Upper lobe of right lung (tissue), 1 donor: ENCODE measurements at regions not wholly inside any gene's neighbourhood (a gene's known extent, or its start where the extent isn't known, plus 50 kb on each side); places are given as distances from the start of the nearest gene placed in this dataset.

Source experiments
- ATAC-seq: fragments of 200-7000 bp; cut with Tn5 transposase; one replicate; pipeline ENCODE4 v1.9.1; 2020; ENCODE audit warnings: mild to moderate bottlenecking, moderate library complexity
- DNase-seq: peaks from one replicate; pipeline ENCODE4 v3.0.0-alpha.2; 2020
- H3K27ac ChIP-seq: fragments of 200-600 bp; one replicate; pipeline ENCODE4 v1.8.0; 2022
- H3K27me3 ChIP-seq: fragments of 200-600 bp; one replicate; pipeline ENCODE4 v1.8.0; 2022; ENCODE audit warnings: mild to moderate bottlenecking
- H3K36me3 ChIP-seq: fragments of 200-600 bp; one replicate; pipeline ENCODE4 v1.8.0; 2022
- H3K4me1 ChIP-seq: fragments of 200-600 bp; one replicate; pipeline ENCODE4 v1.8.0; 2022
- H3K4me3 ChIP-seq: fragments of 200-600 bp; one replicate; pipeline ENCODE4 v1.8.0; 2022; ENCODE audit warnings: mild to moderate bottlenecking
- H3K9me3 ChIP-seq: fragments of 200-600 bp; one replicate; pipeline ENCODE4 v1.8.0; 2022
- intact Hi-C: fragments of 100-400 bp; cut with DNase I; formaldehyde crosslinking; loops from one replicate; pipeline ENCODE4 v1.11.0; 2022
- TF ChIP-seq, protein P1 (sequence below): fragments of 200-600 bp; IDR thresholded peaks from one replicate; pipeline ENCODE4 v1.8.0; 2022; ENCODE audit warnings: antibody characterized with exemption
- donor health status: DM: no; HTN: yes; CAD: no; lungs with severe emphysema.

DNA sequence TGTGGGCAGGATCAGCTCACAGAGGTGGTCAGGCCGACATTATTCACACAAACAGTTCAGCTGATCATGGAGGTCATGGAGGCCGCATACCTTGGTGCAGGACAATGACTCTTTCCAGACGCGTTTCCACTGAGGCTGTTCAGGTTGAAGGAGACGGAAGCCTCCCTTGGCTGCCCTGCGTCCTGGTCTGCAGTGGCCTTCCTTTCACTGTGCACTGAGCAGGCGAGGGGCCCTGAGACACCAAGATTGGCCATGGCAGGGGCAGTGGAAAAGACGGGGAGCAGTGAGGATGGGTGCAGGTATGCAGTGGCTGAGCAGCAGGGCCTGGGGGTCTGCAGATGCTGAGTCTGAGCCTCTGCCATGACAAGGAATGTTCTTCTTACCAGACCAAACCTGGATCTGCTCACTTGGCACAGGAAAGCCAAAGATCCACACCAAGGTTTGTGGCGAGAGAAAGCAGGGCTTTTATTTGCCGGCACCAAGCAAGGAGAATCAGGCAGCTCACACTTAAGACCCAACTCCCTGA, 263.3 kb downstream of the GLRX3 start:
- no peak overlapping the region for H3K27ac ChIP-seq
- no peak for DNase-seq
- peaks cover 11% of the 10 kb centered on the region for H3K9me3 ChIP-seq
- intact Hi-C loops: no loop called here
- TF ChIP-seq, protein P1, sequence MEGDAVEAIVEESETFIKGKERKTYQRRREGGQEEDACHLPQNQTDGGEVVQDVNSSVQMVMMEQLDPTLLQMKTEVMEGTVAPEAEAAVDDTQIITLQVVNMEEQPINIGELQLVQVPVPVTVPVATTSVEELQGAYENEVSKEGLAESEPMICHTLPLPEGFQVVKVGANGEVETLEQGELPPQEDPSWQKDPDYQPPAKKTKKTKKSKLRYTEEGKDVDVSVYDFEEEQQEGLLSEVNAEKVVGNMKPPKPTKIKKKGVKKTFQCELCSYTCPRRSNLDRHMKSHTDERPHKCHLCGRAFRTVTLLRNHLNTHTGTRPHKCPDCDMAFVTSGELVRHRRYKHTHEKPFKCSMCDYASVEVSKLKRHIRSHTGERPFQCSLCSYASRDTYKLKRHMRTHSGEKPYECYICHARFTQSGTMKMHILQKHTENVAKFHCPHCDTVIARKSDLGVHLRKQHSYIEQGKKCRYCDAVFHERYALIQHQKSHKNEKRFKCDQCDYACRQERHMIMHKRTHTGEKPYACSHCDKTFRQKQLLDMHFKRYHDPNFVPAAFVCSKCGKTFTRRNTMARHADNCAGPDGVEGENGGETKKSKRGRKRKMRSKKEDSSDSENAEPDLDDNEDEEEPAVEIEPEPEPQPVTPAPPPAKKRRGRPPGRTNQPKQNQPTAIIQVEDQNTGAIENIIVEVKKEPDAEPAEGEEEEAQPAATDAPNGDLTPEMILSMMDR: no peak
- no peaks in the 10 kb centered on the region for H3K4me1 ChIP-seq
- H3K4me3 ChIP-seq: no peak overlapping the region
- no peaks in the 10 kb centered on the region for H3K27me3 ChIP-seq
- no peaks in the 10 kb centered on the region for H3K36me3 ChIP-seq
- no peak for ATAC-seq

DNA sequence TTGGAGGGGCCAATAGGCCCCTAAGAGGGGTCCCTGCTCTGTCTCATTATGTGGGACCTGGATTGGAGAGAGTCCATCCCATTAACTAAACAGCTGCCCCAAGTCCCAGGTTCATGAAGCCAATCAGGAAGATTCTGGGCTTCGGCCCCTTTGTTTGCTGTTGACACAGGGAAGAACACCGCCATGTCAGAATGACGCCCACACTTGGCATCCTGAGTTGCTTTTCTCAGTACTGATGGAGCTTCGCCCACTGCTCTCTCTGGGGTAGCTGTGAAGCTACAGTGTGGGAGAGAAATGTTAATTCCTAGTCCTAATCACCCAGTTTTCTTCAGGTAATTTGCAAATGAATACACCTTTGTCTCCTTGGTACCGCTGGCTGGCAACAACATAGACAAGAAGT, 264.7 kb downstream of the GLRX3 start:
- DNase-seq: no peak
- peaks cover 7% of the 10 kb centered on the region for H3K9me3 ChIP-seq
- intact Hi-C loops: no loop called here
- no peak overlapping the region for H3K4me3 ChIP-seq
- TF ChIP-seq, protein P1: no peak
- H3K27ac ChIP-seq: no peak overlapping the region
- no peaks in the 10 kb centered on the region for H3K27me3 ChIP-seq
- no peak for ATAC-seq
- H3K36me3 ChIP-seq: no peaks in the 10 kb centered on the region
- H3K4me1 ChIP-seq: no peaks in the 10 kb centered on the region

DNA sequence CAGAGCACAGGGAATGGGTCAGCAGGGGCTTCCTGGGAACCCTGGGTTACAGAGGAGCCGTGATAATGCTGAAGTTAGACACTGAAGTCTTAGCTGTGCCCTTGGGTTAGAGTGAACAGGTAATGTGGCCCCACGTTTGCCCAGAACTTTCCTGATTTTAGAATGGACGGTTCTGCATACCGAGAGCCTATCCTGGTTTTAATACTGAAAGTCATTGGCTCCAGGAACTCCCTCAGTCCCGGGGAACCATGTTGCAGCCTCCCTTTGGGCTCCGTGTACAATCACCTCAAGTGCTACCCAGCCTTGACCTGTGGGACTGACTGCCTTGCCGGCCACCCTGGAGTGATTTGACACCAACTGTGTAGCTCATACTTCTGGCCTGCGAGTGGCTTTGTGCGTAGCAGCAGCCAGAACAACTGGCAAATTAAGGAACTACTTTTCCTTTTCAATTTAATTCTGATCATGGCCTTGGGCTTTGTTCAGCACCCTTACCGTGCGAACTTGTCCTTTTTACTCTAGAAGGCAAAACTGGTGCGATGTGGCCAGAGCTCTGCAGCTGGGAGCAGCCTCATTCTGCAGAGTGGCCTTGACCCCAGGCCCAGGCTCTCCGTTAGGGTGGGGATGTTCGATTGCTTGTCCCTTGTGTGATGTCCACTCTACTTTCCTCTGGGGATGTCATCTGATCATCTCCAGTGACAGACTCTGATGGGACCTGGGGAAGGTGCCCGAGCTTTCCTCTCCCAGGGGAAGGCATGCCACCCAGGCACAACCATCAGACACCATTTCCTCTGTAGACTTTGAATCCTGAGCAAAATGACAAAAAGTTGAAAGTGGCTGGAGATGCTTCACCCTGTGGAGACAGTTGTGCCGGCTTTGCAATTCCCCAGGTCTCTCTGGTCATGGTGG, 265.9 kb downstream of the GLRX3 start:
- H3K4me3 ChIP-seq: no peak overlapping the region
- H3K4me1 ChIP-seq: no peaks in the 10 kb centered on the region
- TF ChIP-seq, protein P1: no peak
- no peaks in the 10 kb centered on the region for H3K36me3 ChIP-seq
- no peaks in the 10 kb centered on the region for H3K9me3 ChIP-seq
- no peaks in the 10 kb centered on the region for H3K27me3 ChIP-seq
- no peak for ATAC-seq
- DNase-seq: no peak
- no peak overlapping the region for H3K27ac ChIP-seq
- intact Hi-C loops: no loop called here

DNA sequence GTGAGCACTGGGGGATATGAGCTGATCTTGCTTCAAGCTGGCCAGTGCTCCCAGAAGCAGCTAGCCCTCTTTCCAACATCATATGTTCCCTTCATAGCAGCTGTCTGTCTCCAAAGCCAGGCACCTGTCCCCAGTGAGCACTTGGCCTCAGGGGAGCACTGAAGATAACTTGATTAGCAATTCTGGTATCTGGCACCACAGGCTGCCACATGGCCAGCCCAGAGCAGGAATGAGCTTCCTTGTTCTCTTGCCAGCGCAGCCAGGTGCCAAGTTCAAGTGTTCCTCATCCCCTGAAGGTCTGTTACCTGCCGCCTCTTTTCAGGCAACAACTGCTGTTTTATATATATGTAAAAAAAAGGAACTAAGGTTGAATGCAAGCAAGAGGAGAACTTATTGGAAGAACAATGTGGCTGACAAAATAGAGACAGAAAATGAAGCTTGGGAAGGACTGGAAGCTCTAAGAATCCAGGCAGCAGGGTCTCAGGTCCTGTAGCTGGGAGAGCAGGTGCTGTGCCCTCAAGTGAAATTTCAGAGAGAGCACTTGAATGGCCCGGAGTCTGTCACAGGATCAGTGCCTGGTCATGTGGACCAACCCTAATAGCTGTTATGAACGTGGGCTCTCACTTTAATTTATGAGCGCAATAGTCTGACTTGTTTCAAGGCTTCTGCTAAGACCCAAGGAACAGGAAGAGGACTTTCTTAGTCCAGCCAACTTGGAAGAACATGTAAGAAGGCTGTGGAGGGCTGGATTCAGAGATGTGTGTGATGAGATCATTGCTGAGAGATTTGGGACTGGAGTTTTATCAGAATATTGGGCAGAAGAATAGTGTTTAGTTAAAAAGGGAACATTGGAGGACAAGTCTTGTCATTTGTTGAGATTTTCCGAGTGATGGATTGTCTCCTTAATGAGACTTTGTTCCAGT, 267.2 kb downstream of the GLRX3 start:
- Histone ChIP-seq H3K36me3 (no peaks in the 10 kb centered on the region), H3K27me3 (no peaks in the 10 kb centered on the region), H3K27ac (no peak overlapping the region), H3K4me3 (no peak overlapping the region), H3K9me3 (no peaks in the 10 kb centered on the region), H3K4me1 (no peaks in the 10 kb centered on the region)
- ATAC-seq (peak; percentile 52), DNase-seq (no peak)
- intact Hi-C loops: no loop called here
- TF ChIP-seq, protein P1: no peak

DNA sequence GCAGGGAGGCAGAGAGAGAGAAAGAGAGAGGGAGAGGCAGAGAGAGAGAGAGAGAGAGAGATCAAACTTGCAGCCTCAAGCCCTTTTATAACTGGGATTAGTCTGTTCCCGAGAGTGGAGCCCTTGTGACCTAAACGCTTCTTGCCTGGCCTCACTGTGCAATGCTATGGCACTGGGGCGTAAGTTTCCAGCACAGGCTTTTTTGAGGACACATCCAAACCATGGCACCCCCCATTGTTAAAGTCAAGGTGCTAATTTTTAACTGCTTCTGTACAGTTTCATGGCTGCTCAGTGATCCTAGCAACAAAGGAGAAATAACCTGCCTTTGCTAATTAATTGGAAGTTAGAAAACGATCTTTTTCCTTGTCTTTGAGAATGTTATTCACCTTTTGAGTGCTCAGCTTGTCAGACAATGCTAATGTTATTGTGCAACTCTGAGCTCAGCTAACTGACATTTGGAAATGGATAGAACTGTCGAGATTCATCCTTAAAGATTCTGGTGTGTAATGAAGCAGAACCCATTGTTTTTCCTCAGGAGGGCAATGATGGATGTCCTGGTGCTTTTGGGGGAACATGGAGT, 268.4 kb downstream of the GLRX3 start:
- Histone ChIP-seq H3K27ac (no peak overlapping the region), H3K27me3 (no peaks in the 10 kb centered on the region), H3K4me1 (no peaks in the 10 kb centered on the region), H3K4me3 (no peak overlapping the region), H3K36me3 (no peaks in the 10 kb centered on the region), H3K9me3 (no peaks in the 10 kb centered on the region)
- ATAC-seq (no peak), DNase-seq (no peak)
- TF ChIP-seq, protein P1: no peak
- intact Hi-C loops: no loop called here
